Pons (tissue), 1 donor: ENCODE measurements at regions not wholly inside any gene's neighbourhood (a gene's known extent, or its start where the extent isn't known, plus 50 kb on each side); places are given as distances from the start of the nearest gene placed in this dataset.
"Not testable (repeated sequence)": the region's sequence is repeated elsewhere in the genome, so short reads cannot be mapped to it uniquely, and the experiment has no call there.

Experiments
- DNase-seq: peaks from one replicate; pipeline ENCODE4 v3.0.0-alpha.2; 2016; ENCODE audit warnings: low spot score

DNA sequence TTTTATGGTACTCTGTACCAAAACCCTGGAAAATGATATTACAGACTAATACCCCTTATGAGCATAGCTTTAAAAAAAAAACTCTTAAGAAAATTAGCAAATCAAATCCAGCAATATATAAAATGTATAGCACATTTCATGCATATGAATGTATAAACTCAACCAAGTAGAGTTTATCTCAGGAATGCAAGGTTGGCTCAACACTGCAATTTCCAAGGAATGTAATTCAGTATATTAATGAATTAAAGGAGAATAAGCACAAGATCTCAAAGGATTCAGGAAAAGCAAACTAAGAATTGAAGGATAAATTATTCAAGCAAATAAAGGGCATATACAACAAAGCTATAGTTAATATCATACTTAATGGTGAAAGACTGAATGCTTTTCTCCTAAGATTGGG is 61.9 kb upstream of the RPL38 start:
- DNase-seq: no peak

DNA sequence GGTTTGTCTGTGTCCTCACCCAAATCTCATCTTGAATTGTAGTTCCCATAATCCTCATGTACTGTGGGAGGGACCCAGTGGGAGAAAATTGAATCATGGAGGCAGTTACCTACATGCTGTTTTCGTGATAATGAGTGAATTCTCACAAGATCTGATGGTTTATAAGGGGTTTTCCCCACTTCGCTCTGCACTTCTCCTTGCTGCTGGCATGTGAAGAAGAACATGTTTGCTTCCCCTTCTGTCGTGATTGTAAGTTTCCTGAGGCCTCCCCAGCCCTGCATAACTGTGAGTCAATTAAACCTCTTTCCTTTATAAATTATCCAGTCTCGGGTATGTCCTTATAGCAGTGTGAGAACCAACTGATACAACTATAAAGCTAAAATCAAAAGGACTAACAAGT is 60.2 kb upstream of the RPL38 start:
- not testable (repeated sequence) for DNase-seq

DNA sequence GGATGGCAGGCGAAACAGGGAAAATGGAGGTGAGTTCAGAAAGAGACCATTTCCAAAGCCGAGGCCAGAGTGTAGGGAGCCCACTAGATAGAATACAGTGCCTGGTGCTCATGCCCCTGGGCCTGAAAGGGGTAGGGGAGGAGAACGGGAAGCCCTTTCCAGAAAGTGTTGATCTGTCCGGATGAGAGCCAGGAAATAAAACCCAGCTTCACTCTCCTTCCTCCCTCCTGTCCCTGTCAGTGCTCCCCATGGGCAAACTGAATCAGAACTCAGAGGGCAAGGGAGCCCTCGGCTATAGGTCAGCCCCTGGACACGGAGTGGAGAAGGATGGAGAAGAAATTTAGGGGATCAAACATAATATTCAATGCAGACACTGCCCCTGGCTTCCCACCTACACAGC is 57.7 kb upstream of the RPL38 start:
- DNase-seq: no peak

DNA sequence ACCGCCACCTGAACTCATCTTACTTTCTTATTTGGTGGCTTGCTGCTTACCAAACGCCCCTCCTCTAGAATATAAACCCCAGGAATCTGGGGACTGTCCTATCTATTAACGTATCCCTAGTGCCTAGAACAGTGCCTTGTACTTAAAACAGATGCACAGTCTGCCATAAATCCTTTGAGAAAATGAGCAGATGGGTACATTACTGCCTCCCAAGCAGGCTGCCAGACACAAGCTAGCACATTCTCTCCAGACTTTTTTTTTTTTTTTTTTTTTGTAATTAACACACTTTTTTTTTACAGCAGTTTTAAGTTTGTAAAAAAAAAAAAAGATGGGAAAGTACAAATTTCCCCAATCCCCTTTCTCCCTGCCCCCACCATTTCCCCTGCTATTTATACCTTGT is 57.3 kb upstream of the RPL38 start:
- no peak for DNase-seq

DNA sequence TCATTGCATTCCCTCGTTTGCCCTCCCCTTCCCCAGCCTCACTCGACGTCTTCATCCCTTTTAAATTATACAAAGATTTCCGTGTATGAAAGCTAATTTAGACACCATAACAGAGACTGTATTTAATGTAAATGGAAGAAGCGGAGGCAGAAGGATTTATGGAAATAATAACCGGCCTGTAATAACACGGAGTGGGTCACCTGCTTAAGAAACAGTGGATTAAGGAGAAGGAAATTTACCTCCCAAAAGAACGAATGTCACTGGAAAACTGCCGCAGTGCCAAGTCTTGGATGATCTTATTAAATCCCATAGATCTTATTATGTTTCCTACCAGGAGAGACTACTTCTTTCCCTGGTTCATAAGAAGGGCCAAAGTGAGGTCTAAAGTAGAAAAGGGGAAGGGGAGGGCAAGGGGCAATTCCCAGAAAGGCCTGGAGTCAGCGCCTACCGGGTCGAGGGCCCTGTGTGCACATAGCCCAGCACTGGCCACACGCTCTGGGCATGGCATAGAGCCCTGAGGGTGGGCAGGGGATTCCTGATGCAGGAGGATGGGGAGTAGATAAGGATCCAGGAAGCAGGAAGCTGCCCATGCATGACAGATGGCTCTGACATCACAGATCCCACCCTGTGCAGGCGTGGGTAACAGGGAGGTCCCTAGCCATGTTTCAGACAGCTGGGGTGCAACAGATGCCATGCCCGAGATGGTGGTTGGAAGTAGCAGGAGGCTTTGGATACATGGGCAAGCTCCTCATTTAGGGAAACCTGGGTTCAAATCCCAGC is 56.2 kb upstream of the RPL38 start:
- DNase-seq: no peak

DNA sequence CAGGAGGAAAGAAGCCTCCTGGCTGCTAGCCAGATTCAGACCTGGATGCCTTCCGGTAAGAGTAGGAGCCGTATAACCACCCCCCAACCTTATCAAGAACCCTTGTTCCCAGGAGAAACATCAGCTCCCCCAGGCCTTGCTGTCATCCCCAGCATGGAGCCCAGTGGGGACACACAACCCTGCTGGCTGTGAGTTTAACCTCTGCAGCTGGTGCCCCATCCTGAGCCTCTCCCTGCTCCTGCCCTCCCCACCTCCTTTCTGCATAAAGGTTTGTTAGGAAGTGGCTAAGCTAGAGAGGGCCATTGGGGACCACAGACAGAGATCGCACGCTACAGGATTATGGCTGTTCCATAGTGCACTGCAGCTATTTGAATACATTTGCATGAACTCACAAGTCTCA is 55.5 kb upstream of the RPL38 start:
- no peak for DNase-seq

DNA sequence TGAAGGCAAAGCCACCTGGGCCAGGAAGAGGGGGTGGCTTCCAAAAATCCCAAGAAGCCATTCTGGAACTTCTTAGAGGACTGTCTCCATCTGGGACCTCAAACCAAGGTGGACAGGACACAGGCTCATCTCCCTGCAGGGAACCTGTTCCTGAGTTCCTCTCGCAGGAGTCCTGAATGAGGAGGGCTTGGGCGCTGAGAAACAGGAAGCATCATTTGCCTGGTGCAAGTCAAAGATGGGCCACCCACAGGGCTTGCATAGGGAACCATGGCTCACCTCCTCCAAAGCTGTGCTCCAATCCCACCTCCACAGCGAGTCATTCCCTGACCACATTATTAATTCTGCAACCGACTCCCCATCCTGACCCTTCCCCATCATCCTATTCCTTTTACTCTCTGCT is 55.0 kb upstream of the RPL38 start:
- DNase-seq: no peak

DNA sequence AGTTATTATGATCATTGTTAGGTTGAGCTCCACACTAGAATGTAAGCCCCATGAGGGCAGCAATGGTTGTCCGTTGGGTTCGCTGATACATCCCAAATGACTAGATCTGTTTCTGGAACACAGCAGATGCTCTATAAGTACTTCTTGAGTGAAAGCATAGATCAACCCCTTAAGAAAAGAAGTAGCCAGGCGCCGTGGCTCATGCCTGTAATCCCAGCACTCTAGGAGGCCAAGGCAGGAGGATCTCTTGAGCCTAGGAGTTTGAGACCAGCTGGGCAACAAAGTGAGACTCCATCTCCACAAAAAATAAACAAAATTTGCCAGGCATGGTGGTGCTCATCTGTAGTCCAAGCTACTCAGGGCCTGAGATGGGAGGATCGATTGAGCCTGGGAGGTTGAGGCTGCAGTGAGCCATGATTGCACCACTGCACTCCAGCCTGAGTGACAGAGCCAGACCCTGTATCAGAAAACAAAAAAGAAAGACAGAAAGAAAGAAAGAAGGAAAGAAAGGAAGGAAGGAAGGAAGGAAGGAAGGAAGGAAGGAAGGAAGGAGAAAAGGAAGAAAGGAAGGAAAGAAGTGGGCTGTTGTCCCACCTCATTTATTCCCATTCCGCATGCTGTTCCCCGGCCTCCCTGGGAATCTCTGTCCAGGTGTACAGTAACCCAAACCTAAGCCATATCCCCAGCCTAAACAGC is 54.4 kb upstream of the RPL38 start:
- DNase-seq: no peak

DNA sequence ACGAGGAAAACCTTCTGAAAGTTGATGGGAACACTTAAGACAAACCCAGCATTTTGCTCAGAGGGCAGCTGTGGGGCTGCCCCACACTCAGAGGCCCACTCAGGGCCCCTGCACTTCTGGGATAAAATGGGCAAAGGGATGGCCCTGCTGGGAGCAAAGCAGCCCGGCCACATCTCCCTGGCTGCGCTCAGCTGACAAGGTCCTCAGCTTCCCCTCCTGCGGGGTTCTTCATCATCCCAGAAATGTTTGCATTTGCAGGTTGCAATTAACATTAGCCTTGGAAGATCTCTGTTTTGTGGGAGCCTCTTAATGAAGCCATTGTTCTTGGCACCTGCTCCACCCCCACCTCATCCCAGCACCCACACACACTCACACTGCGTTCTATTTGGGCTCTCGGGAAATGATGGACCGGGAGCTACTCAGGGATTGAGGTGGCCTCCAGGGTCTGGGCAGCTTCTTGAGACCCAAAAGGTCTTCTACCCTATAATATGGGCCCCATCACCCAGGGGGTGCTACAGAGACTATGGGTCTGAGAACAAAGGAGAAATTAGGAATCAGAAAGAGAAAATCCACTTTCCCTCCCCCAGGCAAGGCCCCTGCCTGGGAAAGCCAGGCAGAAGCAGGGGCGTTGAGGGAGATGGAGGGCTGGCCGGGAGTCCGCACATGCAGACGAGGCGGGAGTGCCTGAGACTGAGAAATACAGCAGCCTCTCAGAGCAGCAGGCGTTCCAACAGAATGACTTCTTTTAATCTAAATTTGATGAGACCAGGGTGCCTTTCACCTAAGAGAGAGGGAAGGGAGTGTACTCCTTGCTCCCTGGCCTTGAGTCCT is 53.7 kb upstream of the RPL38 start:
- no peak for DNase-seq

DNA sequence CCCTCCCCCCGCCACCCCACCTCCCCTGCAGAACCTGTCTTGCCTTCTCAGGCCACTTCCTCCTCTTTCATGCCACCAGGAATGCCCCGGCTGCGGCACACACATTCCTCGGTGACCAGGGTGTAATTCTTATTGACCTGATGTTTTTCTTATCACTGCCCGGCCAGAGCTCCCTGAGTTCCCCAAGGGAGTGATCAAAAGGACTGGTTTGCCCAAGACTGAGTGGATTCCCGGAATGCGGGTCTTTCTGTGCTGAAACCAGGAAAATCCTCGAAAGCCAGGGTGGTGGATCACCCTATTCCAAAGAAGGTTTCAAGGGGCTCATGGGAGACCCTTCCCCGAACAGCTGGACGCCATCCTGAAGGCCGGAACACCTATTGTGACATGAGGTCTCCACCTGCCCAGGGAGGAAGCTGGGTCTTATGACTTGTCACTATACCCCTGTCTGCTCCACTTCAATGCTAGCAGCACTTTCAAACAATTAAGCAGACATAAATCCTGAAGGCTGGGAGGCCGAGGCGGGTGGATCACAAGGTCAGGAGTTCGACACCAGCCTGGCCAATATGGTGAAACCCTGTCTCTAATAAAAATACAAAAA is 53.0 kb upstream of the RPL38 start:
- no peak for DNase-seq

DNA sequence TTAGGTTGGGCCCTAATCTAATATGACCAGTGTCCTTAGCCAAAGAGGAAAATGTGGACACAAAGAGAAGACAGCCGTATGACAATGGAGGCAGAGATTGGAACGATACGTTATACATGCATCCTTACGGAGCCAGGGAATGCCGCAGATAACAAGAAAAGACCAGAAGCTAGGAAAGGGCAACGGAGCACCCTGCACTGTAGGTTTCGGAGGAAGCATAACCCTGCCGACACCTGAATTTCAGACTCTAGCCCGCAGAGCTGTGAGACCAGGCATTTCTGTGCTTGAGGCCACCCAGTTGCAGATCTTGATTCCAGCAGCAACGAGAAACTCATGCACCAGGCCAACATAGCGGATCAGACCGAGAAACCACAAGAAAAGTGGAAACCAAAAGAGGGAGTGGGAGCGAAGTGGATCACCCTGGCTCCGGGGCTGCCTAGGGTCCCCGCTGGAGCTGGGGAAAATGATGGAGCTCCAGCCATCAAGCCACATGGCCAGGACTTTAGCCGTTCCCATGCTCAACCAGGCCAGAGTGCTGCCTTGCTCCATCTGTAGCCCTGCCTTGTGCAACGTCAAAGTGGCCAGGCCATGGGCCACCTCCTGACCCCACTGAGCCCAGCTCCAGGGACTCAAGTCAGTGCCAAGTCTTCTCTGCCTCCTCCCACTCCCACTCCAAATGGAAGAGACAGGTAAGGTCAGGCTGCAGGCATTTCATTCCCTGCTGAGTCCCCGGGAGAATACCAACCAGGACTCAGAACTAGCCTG is 51.7 kb upstream of the RPL38 start:
- no peak for DNase-seq

DNA sequence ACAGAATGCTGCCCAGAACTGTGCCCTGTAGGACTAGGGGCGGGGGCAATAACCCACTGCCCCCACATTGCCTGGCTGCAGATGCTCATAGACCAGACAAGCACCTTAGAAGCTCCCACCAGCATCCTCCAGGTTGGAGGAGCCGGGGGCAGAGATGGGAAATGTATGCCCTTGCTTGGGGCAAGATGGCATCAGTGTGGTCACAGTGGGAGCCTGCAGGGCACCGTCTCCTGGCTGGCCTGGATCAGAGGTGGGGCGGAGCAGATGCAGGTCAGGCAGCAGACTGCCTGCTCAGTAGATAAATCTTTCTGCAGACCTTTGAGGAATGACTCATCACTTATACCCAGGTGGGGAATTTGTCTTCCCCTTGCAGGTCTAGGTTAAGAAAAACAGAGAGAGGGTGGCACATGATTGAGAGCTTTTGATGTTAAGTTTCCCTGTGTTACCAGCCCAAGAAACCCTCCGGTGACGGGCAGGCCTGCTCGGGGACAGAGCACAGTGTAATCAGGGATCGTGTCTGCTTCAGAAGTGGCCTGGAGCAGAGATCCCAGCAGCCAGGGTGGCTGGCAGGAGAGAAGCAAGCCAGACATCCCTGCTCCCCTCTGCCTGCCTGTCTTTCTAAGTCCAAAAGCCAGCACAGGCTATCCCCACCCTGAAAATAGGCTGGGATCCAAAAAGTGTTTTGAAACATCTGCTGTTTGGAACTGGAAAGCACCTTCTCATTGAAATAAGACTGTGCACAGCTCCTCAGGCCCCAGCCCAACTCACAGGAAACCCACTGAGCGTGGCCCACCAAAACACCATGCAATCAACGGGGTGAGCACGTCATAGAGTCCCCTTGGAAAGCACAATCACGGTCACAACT is 50.7 kb upstream of the RPL38 start:
- no peak for DNase-seq

DNA sequence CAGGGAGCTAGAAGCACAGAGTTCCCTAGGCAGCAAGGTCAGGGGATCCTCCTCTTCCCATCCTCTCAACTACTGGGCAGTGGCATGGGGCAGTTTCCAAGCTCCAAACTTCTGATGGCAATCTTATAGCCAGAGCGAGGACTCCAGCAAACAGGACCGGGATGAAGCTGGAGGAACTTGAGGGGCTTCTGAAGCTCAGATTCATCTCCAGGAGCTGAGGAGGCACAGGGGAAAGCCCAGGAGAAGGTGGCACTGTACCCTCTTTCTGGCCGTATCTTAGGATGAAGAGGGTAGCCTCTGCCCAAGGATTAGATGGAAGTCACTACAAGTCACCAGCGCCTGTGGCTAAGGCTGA is 50.0 kb upstream of the RPL38 start:
- no peak for DNase-seq
